ENCODE measurements at regions not wholly inside any gene's neighbourhood (a gene's known extent, or its start where the extent isn't known, plus 50 kb on each side); places are given as distances from the start of the nearest gene placed in this dataset.

DNA sequence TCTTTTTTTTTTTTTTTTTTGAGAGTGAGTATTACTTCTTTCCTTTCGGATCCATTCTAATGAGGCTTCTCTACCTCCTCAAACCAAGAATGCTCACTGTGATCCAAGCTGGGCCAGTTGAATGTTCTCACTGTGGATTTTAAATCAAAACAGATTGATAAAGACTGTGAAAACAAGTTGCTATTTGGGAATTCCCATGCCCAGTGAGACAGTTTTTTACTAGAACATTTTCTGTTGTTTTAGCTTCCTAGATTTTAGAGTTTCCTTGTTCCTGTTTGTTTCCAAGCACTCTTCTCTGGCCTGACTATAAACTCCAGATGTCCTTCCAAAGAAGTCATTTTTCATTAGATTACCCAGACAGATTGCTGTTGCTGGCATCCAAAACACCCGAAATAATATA is 60.1 kb upstream of the GALNT15 start:
- DNase-seq (ENCODE audit: low read depth) = no peak

DNA sequence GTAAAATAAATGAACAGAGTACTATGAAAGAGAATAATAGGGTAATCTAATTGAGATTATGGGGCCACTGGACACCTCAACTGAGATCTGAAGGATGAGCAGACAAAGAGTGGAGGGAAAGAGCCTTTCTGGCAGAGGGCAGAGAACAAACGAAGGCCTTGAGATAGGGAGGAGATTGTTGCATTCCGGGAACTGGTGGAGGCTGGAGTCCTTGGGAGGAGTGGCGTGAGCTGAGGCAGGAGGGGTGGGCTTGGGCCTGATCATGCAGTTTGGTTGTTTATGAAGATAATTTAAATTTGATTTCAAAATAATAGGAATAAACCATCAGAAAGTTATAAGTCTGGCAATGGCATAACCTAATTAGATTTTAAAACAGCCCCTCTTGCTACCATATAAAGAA is 59.5 kb upstream of the GALNT15 start:
- no peak for DNase-seq (ENCODE audit: low read depth)

DNA sequence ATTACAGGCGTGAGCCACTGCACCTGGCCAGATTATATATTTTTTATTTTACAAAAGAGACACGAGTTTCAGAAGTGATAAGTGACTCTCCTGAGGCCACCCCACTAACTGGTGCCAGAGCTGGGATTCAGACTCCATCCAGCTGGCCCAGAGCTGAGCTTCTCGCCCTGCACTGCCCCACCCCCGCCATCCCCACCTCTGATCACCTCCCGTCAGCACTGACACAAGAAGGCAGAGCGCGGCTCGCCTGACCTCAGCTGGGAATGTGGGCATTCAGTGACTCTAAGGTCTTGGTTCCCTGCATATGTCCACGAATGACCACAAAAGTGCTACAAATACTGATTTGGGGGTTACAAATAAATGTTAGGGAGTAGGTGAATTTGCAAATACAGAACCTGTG is 56.1 kb upstream of the GALNT15 start:
- DNase-seq (ENCODE audit: low read depth) = no peak

DNA sequence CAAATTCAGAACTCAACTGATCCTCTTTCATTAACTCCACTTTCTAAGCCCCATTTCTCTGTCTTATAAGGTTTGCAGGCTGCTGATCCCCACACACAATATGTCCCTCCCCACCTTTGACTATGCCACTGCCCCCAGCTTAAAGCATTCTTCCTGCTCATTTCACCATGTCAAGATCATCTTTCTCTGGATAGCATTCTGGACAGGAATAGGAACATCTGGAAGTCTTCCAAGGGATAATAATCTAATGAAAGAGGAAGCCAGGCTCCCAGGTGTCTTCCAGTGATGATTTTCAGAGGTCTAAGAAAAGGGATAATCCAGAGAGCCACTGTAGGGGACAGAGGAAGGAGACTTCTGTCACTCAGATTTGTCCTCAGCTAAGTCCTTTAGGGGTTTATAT is 54.6 kb upstream of the GALNT15 start:
- DNase-seq (ENCODE audit: low read depth) = no peak

DNA sequence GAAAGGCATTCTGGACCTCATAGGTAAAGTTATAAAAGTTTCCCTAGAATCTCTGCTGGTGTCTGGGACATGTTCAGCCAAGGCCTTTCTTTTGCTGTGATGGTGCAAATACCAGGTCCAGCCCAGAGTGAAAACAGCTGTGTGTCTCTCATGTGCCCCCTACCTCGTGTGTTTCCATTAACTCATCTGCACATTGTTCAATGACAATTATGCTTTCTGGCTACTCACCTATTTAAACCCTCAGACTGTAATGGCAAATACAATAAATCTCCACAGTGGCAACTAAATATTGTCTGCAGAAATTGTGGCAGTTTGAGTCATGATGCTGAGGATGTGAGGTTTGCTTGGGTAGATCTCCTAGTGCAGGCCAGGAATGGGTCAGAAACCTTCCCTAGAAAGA is 53.1 kb upstream of the GALNT15 start:
- no peak for DNase-seq (ENCODE audit: low read depth)

DNA sequence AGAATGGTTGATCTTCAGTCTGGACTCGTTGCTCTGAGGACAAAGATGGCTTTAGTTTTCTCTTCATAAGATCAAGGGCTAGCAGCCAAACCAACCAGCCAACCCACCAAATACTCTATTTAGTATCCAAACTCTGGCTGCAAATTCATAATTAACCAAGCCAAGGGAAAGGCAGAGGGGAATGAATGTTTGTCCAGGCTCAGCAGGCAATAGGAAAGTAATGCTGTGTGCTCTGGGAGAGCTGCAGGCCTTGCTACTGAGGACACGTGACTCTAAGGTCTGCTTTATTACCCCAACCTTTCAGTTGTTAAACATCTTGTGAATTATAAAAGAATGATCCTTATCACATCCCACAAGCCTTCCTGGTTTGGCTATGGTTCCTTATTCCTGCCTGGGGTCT is 52.3 kb upstream of the GALNT15 start:
- DNase-seq (ENCODE audit: low read depth) = no peak

DNA sequence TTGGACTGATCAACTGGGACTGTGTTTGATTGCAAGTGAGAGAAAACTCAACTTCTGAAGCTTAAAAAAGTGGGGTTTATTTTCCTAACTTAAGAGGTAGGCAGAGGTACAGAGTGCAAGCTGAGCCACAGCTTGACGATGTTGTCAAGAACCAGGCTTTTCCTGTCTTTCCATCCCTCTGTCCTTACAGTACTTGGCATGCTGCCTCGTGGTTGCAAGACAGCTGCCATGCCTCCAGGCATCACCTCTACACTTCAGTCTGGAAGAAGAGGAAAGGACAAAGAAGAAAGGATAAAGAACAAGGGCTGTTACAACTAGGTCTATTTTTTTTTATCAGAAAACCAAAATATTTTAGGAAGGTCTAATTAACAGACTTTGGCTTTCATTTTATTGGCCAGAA is 51.8 kb upstream of the GALNT15 start:
- DNase-seq (ENCODE audit: low read depth) = no peak

DNA sequence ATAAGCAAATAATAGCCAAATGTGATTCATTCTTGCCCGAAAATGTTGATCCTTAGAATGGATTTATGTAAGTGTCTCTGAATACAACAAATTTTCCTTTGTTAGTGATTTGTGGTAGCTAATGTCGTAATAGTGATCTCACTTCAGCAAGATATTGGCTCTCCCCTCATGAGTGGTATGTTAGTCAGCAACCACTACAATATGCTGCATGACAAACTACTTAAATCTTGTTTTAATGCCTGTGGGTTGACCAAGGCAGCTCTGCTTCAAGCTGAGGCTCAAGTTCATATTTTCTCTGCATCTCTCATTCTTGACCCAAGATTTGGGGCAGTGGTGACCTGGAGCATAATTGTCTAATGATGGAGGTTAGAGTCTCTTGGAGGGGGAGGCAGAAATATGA is 49.8 kb upstream of the GALNT15 start:
- peak; percentile 96 for DNase-seq (ENCODE audit: low read depth)

All from GM04504 (cell line).